Stimulated activated CD4-positive, alpha-beta T cell treated with anti-CD3 and anti-CD28 coated beads, Interleukin-12 subunit alpha, Interleukin-12 subunit beta, amount 100 ng/mL, for 48 hours (primary cell): ENCODE measurements at regions not wholly inside any gene's neighbourhood (a gene's known extent, or its start where the extent isn't known, plus 50 kb on each side); places are given as distances from the start of the nearest gene placed in this dataset.

ENCODE experiments used
- DNase-seq, 3 donors: peaks; one replicate each; pipeline ENCODE4 v3.0.0-alpha.2; 2020; ENCODE audit warnings: low read depth in 2 of 3, low spot score in 1 of 3

DNA sequence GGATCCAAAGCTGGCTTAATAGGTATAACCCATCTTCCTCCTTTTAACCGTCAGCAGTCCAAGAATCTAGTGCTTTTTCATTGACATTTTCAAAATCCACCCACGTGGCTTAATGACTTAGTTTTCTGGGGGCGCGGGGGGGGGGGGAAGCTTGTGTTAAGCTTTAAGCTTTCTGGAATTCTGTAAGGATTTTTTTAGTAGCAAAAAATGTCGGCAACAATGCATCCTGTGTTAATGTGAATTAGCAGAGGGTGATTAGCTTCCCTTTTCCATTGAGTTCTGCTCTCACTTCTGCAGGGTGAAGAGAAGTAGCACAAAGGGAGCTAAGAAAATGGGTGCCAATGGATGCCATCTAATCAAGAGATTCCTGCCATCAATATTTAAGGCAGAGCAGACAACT is 348.2 kb downstream of the SAMD5 start:
- DNase-seq = no peak

DNA sequence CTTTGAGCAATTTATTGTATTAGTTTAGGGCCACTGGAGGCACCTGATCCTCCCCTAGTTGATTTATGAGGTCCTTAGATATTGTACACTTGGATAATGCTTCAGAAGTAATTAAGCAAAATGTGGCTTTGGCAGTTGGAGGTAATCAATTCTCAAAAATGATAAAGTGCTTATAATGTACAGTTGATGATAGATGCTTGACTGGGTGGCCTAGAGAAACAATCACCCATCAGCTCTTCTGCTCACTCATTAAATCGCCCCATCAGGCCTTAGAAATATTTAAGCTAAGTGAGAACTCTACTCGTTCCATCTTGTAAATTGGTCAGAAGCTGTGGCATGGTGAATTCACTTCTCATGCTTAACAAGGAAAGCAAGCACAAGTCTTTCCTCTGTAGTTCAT is 349.9 kb downstream of the SAMD5 start:
- DNase-seq = no peak

DNA sequence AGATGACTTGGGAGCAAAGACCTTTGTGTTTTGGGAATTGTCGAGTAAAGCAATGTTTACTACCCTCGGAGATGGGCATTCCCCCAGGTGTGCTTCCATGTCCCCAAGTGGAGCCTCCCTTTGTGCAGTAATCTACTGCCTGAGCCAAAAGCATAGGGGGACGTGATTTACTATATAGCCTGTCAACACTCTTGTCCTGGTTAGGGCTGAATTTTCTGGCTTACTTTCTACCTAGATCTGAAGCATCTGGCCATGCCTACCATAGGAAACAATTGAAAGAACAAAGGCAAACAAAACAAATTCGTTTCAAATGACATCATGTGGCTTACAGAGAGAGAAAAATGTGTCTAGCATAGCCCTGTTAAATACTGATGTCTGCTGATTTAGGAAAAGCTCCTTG is 350.6 kb downstream of the SAMD5 start:
- DNase-seq = no peak

DNA sequence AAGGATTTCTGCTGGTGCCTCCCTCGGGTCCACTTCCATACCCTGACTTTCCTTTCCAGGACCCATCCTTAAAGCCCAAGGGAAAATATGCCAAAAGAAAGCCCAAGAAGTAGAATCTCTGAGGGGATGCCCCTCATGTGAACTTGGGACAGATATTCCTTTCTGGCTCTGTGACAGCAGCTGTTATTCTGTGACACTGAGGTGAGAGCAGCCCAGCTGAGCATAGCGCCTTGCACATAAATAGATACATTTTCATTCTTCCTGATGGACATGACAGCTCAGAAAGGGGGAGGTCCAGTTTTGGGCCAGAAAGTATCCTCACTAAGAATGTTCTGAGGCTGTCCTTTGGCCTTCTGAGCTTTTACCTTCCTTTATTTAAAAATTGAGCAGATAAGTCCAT is 353.2 kb downstream of the SAMD5 start:
- no peak for DNase-seq

DNA sequence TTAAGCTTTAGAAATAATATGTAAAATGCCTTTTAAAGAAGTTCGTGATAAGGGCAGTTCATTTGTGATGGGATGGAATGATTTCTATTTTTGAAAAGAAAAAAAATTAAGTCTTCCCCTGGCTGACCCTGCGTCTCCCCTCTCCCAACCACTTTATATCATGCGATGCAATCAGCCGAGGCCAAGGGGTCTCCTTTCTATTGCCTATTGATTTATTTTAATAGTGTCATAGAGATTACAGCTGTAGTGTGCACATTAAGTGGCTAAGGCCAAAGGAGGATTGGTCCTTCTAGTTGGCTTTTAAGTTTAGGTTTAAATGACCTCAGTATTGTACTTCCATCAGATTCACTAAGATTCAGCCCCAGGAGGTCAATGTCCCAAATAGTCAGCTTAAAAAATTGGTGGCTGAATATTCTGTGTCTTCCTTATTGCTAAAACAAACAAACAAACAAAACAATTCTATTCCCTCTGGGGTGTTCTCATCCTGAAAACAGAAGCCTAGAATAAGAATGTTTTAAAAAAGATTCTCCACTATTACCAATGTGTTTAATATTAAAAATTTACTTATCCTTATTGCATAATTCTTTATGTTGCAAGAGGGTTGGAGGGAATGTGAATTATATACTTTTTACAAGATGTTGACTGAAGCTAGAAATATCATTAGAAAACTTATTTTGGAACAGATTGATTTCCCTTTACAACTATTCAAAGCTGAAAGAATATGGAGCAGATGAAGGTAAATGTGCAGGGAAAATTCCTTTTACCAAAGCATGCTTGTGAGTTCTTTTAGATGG is 359.1 kb downstream of the SAMD5 start:
- no peak for DNase-seq

DNA sequence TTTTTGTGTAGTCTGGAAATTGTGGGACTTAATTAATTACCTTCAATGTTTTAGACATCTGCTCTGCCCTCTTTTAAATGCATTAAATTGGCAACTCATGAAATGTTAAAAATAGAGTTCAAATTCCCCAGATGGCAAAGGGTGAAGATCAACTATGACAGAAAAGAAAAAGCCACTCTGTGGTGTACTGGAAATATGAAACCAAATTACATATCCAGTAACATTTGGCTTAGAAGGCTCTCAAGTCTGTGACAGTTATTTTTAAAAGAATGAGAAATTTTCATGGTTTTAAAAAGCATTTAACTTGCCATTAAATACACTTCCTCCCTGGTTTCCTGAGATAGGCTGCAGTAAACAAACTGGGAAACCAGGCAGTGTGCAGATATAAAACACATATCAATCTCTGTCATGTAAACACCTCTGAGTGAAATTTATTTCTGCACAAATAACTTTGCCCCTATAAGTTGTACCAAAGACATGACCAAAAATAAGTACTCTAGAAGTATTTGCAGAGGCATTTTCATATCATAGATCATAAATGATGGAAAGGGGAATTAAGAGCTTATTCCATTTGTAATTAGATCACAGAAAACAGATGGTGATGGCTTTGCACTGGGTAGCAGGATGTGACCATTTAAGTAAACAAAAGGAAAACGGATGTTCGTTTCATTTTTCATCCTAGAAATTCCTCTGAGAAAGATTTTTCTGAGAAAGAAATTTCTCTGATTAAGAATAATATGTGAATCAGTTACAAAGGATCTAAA is 360.1 kb downstream of the SAMD5 start:
- DNase-seq = no peak

DNA sequence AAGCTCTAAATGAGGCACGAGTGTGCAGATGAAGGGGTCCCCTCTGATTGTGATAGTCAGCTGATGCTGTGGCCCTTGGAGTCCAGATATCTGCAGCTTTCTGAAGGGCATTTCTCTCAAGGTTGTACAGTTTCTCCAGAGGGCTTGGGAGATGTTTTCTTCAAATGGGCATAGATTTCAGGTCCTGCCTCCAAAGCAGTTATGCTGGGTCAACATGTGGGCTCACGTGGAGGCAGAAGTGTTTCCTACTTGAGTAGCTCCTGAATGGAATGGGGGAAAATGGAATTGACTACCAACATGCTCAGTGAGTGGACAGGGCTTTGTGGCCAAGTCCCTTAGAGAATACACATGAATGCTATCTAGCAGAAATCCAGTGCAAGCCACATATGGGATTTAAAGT is 360.7 kb downstream of the SAMD5 start:
- no peak for DNase-seq

DNA sequence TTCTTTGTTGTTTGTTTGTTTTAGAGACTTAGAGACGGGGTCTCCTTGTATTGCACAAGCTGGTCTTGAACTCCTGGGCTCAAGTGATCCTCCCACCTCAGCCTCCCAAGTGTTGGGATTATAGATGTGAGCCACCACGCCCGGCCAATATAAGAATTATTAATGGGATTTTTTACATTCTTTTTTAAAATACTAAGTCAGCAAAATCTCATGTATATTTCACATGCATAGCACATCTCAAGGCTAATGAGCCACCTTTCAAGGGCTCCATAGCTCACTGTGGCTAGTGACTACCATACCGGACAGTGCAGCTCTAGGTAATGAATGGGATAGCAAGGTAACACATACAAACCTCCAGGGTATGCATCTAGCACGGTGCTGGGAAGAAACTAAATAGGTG is 361.4 kb downstream of the SAMD5 start:
- DNase-seq = no peak

DNA sequence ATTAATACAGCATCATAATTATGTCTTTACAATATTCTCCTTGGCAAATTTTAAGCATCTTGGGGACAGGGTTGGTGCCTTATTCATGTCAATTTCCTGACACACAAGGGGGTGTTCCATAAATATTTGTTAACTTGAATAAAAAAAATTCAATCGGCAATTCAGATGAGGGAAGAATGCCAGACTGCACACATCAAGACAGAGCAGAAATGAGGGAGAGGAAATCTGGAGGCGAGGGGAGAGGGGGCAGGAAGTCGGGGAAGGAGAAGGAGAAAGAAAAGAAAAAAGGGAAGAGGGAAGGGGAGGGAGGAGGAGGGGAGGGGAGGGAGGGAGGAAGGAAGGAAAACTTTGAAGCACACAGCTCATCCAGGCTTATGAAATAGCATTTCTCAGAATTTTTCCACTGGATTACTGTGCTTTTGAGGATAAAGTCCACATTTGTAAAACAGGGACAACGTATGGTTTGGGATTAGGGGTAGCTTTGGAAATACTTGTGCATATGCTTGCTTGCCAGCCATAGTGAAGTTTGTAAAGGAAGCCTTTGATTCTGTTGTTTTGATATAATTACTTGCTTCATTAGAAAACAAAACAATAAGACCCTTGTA is 362.1 kb downstream of the SAMD5 start:
- no peak for DNase-seq

DNA sequence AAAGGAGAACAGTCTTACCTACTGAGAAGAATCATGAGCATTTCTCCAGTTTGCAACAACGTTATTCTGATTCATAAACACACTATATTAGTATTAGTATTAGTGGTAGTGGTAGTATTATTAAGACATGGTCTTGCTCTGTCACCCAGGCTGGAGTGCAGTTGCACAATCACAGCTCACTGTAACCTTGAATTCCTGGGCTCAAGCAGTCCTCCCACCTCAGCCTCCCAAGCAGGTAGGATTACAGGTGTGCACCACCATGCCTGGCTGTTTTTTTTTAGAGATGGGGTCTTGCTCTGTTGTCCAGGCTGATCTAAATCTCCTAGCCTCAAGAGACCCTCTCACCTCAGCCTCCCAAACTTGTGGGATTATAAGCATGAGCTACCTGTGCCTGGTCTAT is 363.5 kb downstream of the SAMD5 start:
- DNase-seq = no peak

DNA sequence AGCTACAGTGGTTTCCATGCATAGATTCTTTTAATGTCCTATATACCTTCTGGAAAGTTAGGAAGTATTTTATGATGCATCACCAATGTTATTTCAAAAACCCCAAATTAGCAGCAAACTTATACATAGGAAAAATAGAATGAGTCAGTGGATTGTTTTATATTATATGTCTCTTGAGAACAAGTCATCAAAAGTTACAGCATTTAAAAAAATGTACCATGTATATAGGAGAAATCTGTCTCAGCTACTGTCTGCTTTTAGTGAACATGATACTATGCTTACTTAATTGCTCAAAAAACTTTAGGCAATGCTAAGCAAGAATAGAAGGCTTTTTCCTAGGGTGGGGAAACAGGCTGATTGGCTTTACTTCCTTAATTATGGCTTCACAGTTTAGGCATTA is 365.3 kb downstream of the SAMD5 start:
- no peak for DNase-seq

DNA sequence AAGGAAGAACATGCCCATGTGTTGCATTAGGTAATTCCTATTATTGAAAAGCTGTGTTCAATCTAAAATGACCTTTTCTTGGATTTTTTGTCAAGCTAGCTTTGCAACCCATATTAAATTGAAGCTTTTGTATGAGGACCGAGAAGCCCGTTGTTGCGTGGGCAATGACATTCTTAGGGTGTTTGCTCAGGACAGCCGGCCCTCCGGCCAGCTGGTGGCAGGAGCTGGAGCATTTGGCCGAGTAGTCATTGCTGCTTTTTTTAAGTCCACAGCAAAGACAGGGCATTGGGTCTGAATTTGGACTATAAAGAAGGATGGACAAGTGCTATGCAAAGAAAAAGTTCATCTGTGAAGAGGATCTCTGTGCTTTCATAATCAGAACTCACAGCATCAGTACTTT is 365.8 kb downstream of the SAMD5 start:
- no peak for DNase-seq

DNA sequence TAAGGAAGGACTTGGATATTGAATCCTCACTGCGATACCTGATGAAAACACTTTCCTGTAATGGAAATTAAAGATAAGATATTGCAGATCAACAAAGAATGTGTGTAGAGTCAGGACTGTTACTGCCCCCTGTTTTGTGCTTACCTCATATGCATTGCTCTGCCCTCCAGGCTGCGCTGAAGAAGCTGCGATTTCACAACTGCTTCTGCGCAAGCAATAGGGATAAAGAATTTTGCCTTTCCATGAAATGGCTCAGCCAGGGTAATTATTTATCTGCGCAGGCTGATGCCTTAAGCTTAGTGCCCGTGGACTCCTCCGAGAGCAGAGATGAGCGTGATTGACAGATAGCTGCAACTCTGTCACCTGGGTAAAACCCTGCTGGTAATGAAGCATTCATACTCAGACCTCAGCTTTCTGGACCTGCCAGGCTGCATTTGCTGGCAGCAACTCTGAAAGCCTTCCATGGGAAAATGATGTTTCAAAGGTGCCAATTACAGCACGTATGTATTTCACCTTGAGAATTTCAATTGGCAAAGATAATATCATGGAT is 370.6 kb downstream of the SAMD5 start:
- DNase-seq = no peak

DNA sequence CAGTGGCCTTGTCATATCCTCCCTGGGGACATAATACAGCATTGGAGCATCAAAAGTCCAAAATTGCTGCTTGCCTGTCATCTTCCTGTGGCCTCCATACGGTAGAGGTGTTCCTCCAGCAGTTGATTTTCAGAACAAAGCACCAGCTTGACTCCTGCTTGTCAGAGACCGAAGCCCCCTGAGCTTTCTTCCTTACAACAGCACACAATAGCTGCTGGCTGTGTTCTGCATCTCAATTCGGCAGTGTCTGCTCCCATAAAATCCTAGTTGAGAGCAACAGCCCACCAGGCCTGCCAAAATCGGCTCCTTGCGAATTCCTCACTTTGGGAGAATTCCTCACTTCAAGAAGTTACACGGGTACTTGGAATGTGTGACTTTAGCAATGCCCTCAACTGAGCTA is 372.9 kb downstream of the SAMD5 start:
- no peak for DNase-seq

DNA sequence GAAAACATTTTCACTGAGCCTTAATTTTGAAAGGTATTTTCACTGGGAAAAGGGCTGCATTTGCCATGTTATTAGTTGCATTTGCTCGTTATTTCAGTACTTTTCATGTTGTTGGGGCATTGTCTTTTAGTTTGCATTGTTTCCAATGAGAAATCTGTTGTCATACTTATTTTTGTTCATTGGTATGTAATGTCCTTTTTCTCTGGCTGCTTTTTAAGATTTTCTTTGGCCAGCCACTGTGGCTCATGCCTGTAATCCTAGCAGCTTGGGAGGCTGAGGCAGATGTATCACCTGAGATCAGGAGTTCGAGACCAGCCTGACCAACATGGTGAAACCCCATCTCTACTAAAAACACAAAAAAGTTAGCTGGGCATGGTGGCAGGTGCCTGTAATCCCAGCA is 379.9 kb downstream of the SAMD5 start:
- no peak for DNase-seq

DNA sequence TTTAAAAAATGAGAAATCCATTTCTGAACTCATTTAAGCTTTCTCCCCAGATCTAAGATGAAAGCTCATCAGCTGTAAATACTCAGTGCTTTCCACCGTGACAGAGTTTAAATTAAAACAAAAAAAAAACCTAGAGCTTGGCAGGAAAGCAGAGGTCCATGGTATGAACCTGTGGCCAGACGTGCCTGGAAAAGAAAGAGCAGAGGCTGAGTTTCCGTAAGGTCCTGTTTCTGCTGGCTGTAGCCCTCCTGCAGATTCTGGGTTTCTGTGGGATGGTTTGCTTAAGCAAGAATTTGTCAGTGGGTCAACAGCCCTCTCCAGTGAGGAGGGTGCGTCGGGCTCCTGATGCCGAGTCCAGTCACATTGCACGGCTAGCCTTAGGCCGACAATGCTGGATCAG is 383.2 kb downstream of the SAMD5 start:
- DNase-seq = no peak

DNA sequence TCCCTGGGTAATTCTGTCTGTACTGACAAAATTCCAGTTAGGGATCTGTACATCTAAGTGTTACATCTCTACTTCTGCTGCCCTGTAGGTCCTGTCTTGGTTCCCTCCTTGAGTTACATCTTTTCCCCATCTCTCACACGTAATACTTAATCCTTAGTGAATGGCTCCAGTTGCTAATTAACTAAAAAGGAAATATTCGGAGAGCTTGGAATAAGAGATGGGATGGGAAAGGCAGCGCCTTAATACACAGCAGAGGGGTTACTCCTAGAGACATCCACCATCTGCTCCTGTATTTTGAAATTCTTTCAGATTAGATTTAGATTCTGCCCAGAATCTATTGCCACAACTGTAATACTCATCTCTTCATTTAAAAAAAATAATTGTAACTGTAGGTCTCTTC is 384.0 kb downstream of the SAMD5 start:
- DNase-seq = no peak

DNA sequence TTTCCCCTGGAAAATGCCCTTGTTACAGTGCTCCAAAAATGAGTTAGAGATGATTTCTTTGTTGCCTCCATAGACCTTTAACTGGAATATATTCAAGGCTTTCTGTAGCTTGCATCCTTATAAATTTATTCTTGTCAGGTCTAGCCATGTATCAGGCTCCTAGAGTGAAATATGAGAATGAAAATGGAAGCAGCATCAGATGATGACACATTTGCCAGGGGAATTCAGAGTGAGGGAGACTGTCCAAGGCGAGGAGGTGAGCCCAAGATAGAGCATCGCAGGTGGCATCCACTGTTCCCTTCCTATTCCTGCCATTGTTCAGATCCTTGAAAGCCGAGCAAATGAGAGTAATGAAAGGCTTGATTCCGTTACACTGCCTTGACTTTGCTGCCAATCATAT is 386.8 kb downstream of the SAMD5 start:
- DNase-seq = no peak

DNA sequence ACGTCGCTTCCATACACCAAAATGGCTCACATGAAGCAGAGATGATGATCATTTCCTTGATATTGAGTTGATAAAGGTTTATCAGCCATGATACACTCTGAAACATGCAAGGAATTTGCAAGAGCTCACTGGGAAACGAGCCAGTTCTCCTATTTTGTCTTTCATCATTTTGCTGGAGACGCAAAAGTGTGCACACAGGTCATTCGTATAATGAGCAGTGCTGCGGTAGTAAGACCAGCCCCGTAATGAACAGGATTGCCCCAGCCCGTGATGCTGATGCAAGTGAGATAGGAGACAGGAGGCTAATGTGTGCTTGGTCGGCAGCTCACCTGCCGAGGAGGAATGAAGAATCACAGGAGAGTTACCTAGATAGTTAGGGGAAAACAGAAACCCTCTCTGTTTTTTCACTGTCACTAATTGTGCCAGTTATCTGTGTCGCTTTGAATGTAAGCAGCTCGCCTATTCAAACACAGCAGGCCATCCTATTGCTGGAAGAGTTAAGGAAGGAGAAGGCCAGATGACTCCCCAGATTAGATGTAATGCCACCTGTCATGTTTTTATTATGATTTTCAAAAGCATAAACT is 391.8 kb downstream of the SAMD5 start:
- DNase-seq = no peak

DNA sequence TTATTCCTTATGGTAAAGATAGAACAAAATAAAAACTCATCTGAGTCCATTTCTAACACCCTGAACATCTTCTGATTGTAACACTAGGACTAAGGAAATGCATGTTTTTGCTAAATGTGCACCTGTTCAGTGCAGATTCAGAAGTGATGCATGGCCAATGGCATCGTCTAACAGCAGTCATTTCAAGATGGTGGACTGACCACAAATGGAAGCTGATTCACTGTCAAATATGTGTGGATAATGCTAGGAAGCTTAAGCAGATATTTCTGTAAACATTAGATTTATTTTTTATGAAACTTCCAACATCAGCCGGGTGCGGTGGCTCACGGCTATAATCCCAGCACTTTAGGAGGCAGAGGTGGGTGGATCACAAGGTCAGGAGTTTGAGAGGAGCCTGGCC is 394.8 kb downstream of the SAMD5 start:
- no peak for DNase-seq

DNA sequence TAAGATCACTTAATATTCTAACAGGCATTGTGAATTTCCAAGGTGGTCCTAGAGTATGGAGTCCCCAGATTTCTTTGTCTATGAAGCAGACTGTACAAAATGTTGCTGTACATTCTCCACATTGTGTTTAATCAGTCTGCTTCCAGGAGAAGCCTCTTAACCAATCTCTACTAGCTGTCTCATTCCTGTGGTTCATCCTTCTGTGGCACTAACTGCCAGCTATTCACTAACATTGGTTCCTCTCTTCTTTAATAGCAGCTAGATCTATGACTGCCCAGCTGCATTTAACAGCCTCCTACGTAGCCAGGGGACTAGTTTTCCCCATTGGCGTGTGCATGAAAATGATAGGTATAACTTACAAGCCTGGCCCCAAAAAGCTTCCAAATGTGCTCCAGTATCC is 395.4 kb downstream of the SAMD5 start:
- DNase-seq = no peak

DNA sequence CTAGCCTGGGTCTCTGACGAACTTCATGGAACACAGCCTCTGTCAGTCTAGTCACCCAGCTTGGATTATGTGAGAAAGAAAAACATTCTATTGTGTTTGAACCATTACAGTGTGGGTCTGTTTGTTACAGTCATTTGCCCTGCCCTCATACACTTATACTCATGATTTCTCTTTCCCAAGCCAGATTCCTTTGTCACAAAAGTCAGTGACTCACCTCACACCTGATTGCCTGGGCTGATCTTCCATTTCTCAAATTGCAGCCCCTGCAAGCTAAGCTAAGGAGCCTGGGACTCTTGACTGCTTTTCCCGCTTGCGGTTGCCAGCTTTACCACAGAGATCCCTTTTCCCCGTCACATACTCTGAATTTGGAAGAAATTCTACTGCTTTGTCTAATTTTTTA is 395.9 kb downstream of the SAMD5 start:
- no peak for DNase-seq
